GM18498 (cell line): ENCODE measurements at regions not wholly inside any gene's neighbourhood (a gene's known extent, or its start where the extent isn't known, plus 50 kb on each side); places are given as distances from the start of the nearest gene placed in this dataset.

Experiments
- ATAC-seq: cut with Tn5 transposase; IDR thresholded peaks from one replicate; pipeline ENCODE4 v1.9.1; 2021; ENCODE audit warnings: mild to moderate bottlenecking, moderate library complexity; ENCODE audit not compliant: unreplicated experiment

DNA sequence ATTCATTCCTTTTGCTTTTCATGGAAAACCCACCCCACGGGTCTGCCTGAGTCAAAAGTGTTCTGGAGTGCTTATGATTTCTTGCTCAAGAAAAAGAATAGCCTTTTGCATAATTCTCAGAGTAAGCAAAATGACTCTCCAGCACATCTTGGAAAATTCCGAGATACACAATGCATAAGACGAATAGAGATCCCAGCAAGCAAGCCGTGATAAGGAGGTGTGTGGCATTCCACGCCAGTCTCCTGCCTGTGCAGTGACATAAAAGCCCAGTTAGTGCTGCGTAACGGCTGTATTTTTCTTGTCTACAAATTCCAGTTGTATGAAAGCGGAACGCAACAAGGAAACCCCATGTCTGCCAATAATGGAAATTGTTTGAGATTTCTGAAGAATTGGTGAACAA lies 237.9 kb upstream of the GATB start:
- ATAC-seq = no peak

GRCh38 chr4:151997461-151997860 lies 236.7 kb upstream of the GATB start:
- no peak for ATAC-seq

DNA sequence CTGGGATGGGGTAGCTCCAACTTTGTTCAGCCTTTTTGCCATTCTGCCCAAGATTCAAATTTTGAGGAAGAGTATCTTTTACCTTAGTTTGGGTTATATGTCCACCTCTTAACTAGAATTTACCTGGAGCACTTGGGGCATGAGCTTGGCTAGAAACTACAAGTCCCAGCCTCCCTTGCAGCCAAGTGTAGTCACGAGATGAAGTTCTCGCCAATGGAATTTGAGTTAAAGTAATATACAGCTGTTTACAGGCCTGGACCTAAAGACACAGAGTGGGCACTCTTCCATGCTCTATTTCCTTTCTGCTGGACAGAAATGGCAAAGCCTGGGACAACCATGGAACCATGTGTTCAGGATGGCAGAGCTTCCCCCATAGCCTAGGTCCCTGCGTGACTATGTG lies 233.6 kb upstream of the GATB start:
- ATAC-seq = no peak

GRCh38 chr4:151993521-151993920 lies 232.7 kb upstream of the GATB start:
- ATAC-seq = no peak

GRCh38 chr4:151992332-151993154 lies 231.7 kb upstream of the GATB start:
- ATAC-seq = no peak

DNA sequence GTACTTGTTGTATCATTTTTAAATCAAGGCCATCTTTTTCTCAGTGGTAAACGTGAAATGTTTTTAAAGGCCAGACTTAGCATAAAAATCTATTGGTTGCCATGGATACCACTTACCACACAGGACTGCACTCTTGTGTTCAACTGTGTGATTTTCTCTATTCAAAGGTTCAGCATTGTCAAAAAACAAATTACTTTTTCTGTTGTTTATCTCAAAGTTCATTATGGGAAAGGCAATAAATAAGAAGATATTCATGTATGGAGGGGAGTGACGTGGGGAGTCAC lies 231.0 kb upstream of the GATB start:
- ATAC-seq = no peak

GRCh38 chr4:151991001-151991883 lies 230.4 kb upstream of the GATB start:
- ATAC-seq = no peak

DNA sequence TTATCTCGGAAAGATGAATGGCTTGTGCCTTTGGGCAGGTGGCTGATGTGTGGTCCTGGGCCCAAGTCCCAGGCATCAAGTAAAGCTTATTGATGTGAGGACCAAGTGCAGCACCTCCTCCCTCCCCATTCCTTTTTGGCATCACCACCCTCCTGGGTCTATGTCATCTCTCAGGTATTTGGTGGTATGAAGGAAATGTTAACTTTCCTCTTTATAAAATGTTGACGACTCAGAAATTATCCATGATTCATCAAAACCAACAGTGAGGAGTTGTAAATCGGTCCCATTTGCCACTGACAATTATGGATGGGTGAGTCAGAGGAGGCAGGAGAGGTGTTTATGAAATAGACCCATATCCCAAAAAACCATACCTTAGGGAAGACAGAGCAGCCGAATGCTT lies 229.4 kb upstream of the GATB start:
- no peak for ATAC-seq

- ATAC-seq = no peak
Measured at GRCh38 chr4:151988591-151988990, 227.8 kb upstream of the GATB start.

- ATAC-seq = no peak
Measured at GRCh38 chr4:151987606-151988005, 226.8 kb upstream of the GATB start.

GRCh38 chr4:151983854-151984253 lies 223.0 kb upstream of the GATB start:
- no peak for ATAC-seq

DNA sequence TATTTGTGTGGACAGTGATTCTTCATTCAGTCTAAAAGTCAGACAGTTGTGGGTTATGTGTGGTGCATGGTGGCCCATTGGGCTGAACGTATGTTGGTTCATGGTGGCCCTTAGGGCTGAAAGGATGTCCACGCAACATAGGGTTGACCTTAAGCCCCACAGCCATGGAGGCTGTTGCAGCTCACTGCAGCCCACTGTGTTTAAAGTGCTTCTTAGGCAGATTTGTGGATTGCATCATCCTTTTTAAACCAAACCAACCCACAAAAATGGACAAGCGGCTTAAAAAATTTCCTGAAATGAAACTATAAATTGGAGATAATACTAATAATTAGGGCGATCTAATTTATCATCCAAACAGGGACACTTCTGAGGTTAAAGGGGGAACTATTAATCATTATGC lies 219.0 kb upstream of the GATB start:
- no peak for ATAC-seq

GRCh38 chr4:151968643-151969042 lies 207.8 kb upstream of the GATB start:
- no peak for ATAC-seq

GRCh38 chr4:151967074-151967473 lies 206.3 kb upstream of the GATB start:
- no peak for ATAC-seq

DNA sequence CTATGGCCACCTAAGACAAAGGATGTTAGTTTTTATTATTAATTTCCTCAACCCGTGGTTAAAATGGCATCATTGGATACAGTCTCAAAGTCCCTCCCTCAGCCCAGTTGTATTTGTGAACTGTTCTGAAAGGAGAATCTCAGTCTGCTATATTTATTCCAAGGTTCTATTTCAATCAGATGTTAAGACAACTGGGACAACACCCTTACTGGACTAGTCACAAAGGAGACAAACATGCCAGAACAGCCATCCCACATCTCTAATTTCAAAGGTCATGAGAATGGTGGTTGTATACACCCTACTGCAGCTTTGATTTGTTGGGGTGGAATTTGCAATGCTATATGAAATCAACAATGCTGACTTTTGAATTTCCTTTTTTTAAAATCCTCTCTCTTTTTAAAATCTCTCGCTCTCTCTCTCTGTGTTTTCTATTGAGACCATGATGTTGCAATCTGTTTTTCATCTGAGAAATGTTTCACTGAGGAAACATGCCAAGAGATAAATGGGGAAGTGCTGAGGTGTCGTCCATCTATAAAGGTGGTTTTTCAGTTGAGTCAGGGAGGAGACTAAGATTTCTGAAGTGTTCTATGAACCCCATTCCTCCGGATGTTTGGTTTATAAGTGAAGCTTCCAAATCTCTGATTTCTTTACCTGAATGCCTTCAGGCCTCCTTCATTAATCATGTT lies 201.5 kb upstream of the GATB start:
- no peak for ATAC-seq

DNA sequence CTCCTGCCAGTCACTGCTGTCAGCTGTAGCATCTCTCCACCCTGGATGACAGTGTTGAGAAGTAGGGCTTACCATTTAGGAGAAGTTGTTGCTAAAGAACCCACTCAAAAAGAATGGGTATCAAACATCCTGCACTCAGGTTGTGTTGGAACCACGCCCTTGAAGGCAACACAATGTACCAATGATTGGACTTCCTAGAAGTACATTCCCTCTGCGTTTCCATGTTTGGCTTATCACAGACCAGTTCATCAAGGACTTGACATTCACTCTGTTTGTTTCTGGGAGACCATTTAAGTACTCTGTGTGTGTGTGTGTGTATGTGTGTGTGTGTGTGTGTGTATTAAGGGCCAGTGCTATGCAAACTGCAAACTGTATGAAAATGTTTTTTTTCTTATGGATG lies 200.6 kb upstream of the GATB start:
- no peak for ATAC-seq

DNA sequence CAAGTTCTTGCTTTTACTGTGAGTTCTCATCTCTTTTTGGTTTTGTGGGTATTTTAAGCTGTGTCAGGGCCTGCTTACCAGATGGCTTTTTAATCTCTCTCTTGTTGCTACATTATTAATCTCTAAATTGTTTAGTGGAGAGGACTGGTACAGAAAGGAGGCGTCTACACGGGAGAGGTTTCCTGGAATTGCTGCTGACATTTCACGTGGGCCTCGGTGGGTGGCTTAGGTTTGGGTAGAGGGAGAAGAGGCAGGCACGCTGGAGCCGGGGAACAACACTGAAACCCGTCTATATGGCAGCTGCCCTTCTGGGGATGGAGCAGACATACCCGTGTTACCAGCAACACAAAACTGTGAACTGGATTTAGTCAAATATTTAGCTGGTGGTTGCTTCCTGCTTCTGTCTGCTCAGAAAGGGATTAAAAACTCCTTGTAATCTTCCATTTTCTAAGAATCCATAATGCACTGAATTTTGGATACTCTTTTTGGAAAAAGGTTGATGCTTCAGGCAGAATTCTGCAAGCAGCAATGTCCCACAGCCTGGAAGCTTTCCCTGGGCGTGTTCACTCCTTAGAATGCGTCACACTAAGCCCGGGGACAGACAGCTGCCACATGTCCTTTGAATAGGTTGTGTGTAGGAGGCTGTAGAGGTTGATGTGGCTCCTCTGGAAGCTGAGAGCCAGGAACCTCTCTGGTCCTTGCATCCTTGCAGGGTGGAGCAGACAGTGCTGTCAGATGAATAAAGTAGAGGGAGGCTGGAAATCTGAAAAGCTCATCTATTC lies 199.8 kb upstream of the GATB start:
- ATAC-seq = no peak

DNA sequence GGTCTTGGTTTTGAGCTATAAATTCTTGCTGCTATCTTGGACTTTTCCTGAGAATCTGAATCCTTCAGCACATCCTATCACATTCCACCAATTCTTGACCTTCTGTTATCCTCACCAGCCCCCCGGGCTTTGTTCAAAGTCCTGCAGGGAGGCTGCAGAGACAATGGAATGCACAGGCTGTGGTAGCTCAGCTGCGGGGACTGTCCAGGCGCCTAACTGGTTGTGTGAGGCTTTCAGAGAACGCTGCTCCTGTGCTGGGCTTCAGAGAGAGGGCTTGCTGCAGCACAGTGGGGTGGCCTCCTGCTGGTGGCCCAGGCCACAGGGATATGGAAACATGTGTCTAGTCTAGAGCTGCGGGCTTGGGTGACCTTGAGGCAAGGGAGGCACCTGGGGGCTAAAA lies 196.3 kb upstream of the GATB start:
- no peak for ATAC-seq

GRCh38 chr4:151955721-151956380 lies 195.0 kb upstream of the GATB start:
- ATAC-seq = no peak

DNA sequence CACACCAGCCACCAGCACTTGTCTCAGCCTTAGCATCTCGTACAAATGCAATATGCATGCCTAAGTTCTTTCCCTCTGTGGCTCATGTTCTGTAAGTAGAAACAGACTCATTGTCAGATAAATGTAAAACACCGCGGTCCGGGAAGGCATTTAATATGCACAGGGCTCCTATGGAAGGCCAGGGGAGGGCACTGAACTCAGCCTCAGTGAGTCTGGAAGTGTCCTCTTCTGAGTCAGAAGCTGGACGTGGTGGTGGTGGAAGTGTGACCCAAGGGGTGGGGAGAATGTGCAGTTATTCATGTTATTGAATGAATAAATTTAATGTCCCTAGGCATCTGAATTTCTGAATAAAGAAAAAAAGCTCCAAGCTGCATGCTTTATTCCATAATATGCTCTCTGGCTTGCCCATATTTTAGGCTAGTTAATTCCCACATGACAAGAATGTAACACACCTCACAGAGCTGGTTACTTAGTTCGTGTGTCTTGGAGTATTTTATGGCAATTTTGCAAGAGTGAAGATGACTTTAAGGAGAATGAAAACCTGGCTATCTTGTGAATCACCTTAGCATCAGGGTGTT lies 193.1 kb upstream of the GATB start:
- no peak for ATAC-seq
